HFF-Myc (cell line): ENCODE measurements at regions not wholly inside any gene's neighbourhood (a gene's known extent, or its start where the extent isn't known, plus 50 kb on each side); places are given as distances from the start of the nearest gene placed in this dataset.

Source experiments
- DNase-seq: peaks from one replicate; pipeline ENCODE4 v3.0.0-alpha.2; 2011; ENCODE audit warnings: low read depth; ENCODE audit errors: extremely low read depth
- H3K4me3 ChIP-seq: replicated peaks from 2 replicates; pipeline ENCODE4 v1.5.1; 2011; ENCODE audit warnings: low read depth, mild to moderate bottlenecking, control low read depth, low read length
- CTCF ChIP-seq: IDR thresholded peaks from 2 replicates; pipeline ENCODE4 v1.5.1; 2012; ENCODE audit warnings: mild to moderate bottlenecking, low read depth, low read length, control low read depth; ENCODE audit errors: missing control alignments

- no peak overlapping the region for H3K4me3 ChIP-seq
- no peak for TF ChIP-seq CTCF
- no peak for DNase-seq
These were observed 186.2 kb upstream of the CADPS start for GRCh38 chr3:63061449-63061848.

GRCh38 chr3:63064209-63064755, 189.1 kb upstream of the CADPS start:
- no peak overlapping the region for H3K4me3 ChIP-seq
- no peak for TF ChIP-seq CTCF
- DNase-seq, result no peak

GRCh38 chr3:63067999-63068645, 192.9 kb upstream of the CADPS start:
- peak; percentile 33 for DNase-seq
- H3K4me3 ChIP-seq, result no peak overlapping the region
- no peak for TF ChIP-seq CTCF

GRCh38 chr3:63069806-63070475, 194.7 kb upstream of the CADPS start:
- TF ChIP-seq CTCF, result no peak
- H3K4me3 ChIP-seq, result no peak overlapping the region
- DNase-seq, result no peak

- H3K4me3 ChIP-seq, result no peak overlapping the region
- DNase-seq, result no peak
- TF ChIP-seq CTCF, result no peak
These were observed 195.2 kb upstream of the CADPS start for GRCh38 chr3:63070476-63070810.

- peak; percentile 2 for DNase-seq
- TF ChIP-seq CTCF, result no peak
- H3K4me3 ChIP-seq, result no peak overlapping the region
These were observed 201.1 kb upstream of the CADPS start for GRCh38 chr3:63076357-63076756.
